Bronchial epithelial cell (primary cell): ENCODE measurements at regions not wholly inside any gene's neighbourhood (a gene's known extent, or its start where the extent isn't known, plus 50 kb on each side); places are given as distances from the start of the nearest gene placed in this dataset.

Experiments
- DNase-seq: peaks from one replicate; pipeline ENCODE4 v3.0.0-alpha.2; 2010; ENCODE audit warnings: low read depth
- FAIRE-seq: peaks from 2 replicates; lab custom pipeline; 2011; peaks lifted over from hg19 to GRCh38; lab: Jason Lieb, UNC
- H3K27me3 ChIP-seq: 2 replicates; pipeline ENCODE4 v1.5.1; 2011; ENCODE audit warnings: low read length; ENCODE audit not compliant: control insufficient read depth, insufficient read depth
- H3K36me3 ChIP-seq: 2 replicates; pipeline ENCODE4 v1.5.1; 2011; ENCODE audit warnings: low read length; ENCODE audit not compliant: control insufficient read depth, insufficient read depth
- H3K4me3 ChIP-seq: 2 replicates; pipeline ENCODE4 v1.5.1; 2011; ENCODE audit warnings: mild to moderate bottlenecking, low read depth, low read length, control low read depth
- TF ChIP-seq, protein P1 (sequence below): IDR thresholded peaks from 2 replicates; pipeline ENCODE4 v1.5.1; 2011; ENCODE audit warnings: mild to moderate bottlenecking, moderate library complexity, low read length, control low read depth, inconsistent platforms; ENCODE audit not compliant: insufficient read depth, severe bottlenecking

DNA sequence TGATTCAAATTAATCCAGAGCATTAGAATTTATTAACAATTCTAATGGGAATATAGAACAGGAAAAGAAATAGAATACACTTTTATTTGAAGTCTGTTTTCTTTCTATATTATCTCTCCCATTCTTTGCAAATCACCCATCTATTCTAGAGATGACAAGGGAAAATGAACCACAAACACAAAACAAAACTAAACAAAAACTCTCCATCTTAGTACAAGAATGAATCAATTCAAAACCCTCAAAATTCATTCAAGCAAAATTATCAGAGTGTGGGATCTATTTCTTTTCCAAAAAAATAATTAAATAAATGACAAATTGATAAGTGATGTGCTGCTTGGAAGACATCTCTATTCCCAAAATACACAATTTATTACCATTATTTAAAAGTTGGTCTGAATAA is 400.1 kb upstream of the NWD2 start:
- FAIRE-seq (no peak), DNase-seq (no peak)
- no peak overlapping the region for H3K4me3 ChIP-seq
- H3K27me3 ChIP-seq, result no peaks in the 10 kb centered on the region
- H3K36me3 ChIP-seq, result no peaks in the 10 kb centered on the region
- TF ChIP-seq, protein P1, sequence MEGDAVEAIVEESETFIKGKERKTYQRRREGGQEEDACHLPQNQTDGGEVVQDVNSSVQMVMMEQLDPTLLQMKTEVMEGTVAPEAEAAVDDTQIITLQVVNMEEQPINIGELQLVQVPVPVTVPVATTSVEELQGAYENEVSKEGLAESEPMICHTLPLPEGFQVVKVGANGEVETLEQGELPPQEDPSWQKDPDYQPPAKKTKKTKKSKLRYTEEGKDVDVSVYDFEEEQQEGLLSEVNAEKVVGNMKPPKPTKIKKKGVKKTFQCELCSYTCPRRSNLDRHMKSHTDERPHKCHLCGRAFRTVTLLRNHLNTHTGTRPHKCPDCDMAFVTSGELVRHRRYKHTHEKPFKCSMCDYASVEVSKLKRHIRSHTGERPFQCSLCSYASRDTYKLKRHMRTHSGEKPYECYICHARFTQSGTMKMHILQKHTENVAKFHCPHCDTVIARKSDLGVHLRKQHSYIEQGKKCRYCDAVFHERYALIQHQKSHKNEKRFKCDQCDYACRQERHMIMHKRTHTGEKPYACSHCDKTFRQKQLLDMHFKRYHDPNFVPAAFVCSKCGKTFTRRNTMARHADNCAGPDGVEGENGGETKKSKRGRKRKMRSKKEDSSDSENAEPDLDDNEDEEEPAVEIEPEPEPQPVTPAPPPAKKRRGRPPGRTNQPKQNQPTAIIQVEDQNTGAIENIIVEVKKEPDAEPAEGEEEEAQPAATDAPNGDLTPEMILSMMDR, result no peak

DNA sequence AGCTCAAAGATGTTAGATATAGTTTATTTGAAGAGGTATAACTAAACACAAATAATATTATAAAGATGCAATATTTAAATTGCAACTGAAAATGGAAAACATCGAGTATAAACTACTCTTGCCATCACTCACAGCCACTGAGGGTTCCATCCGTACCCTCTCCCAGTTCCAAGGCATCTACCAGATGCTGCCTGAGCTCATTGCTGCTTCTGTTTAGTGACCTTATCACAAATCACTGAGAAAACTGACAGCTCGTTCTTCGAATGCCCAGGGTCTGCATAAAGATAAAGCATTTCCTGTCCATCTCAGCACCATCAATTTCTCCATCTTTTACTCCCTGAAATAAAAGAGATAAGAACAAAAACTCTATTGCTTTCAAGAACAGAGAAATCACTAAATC is 391.7 kb upstream of the NWD2 start:
- H3K27me3 ChIP-seq, result no peaks in the 10 kb centered on the region
- no peak for FAIRE-seq
- TF ChIP-seq, protein P1, result no peak
- H3K4me3 ChIP-seq, result no peak overlapping the region
- no peaks in the 10 kb centered on the region for H3K36me3 ChIP-seq
- DNase-seq, result no peak

- no peak overlapping the region for H3K4me3 ChIP-seq
- no peaks in the 10 kb centered on the region for H3K27me3 ChIP-seq
- no peak for FAIRE-seq
- TF ChIP-seq, protein P1, result no peak
- DNase-seq, result no peak
- no peaks in the 10 kb centered on the region for H3K36me3 ChIP-seq
These were observed 390.0 kb upstream of the NWD2 start for GRCh38 chr4:36854554-36854953.

GRCh38 chr4:36863601-36864000 is 380.9 kb upstream of the NWD2 start:
- TF ChIP-seq, protein P1, result no peak
- H3K36me3 ChIP-seq, result no peaks in the 10 kb centered on the region
- DNase-seq (no peak), FAIRE-seq (no peak)
- H3K4me3 ChIP-seq, result no peak overlapping the region
- no peaks in the 10 kb centered on the region for H3K27me3 ChIP-seq

GRCh38 chr4:36870121-36870520 is 374.4 kb upstream of the NWD2 start:
- FAIRE-seq (no peak), DNase-seq (peak; percentile 1)
- TF ChIP-seq, protein P1, result no peak
- Histone ChIP-seq H3K27me3 (no peaks in the 10 kb centered on the region), H3K4me3 (no peak overlapping the region), H3K36me3 (no peaks in the 10 kb centered on the region)

GRCh38 chr4:36872679-36873078 is 371.9 kb upstream of the NWD2 start:
- H3K27me3 ChIP-seq, result no peaks in the 10 kb centered on the region
- TF ChIP-seq, protein P1, result no peak
- FAIRE-seq (no peak), DNase-seq (no peak)
- no peaks in the 10 kb centered on the region for H3K36me3 ChIP-seq
- H3K4me3 ChIP-seq, result no peak overlapping the region
